ENCODE measurements at regions not wholly inside any gene's neighbourhood (a gene's known extent, or its start where the extent isn't known, plus 50 kb on each side); places are given as distances from the start of the nearest gene placed in this dataset.

DNA sequence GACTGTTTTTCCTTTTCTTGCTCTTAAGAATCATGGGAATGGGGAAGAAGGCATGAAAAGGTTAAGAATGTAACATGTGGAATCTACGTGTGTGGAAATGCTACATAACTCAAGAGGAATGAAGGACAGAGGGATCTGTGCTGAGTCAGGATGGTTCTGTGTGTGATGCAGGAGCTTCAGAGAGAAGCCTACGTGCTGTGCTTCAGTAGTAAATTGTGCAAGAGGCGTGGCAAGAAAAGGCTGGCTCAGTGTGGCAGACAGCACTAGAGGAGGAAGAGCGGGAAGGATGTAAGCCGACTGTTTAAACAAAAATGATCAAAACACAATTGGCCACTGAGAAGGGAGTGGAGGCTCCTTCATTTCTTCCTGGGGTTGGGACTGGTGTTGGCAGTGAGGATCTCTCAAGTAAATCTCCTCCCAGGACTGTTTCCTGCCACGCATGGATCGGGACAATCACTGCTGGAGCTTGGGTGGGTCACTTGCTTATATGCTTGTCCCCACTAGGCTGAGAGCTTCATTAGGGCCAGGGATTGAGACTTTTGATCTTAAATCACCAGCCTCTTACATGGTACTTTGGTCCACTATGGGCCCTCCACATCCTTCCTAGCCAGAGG, 59.4 kb upstream of the BASP1 start:
- in situ Hi-C loops (cut with HindIII; ENCODE audit: low sequenced_read_pairs): no loop called here

DNA sequence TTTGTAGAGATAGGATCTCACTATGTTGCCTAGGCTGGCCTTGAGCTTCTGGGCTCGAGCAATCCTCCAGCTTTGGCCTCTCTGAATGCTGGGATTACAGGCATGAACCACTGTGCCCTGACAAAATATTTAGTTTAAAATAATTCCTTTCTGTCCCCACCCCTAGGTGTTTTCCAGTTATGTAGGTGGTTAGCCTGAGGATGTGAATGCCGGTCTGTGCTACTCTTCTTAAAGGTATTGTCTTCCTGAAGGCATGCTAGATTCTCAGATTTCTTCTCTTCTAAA, 56.7 kb upstream of the BASP1 start:
- in situ Hi-C loops (cut with HindIII; ENCODE audit: low sequenced_read_pairs): loop anchor here (10.0 kb wide), 1 partner anchor 226 kb away; the partner anchor contains the start of gene MYO10

DNA sequence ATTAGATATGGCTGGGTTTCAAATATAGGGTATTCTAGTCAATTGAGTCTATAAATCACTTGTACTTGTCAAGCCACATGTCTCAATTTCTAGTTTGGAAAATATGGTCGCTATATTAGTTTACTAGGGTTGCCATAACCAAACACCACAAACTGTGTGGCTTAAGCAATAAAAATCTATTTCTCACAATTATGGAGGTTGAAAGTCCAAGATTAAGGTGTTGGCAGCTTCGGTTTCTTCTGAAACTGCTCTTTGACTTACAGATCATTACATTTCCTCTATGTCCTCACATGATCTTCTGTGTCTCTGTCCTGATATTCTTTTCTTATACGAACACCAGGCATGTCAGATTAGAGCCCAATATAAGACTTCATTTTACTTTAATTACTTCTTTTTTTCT, 55.8 kb upstream of the BASP1 start:
- in situ Hi-C loops (cut with HindIII; ENCODE audit: low sequenced_read_pairs): loop anchor here (10.0 kb wide), 1 partner anchor 227 kb away; the partner anchor contains the start of gene MYO10

DNA sequence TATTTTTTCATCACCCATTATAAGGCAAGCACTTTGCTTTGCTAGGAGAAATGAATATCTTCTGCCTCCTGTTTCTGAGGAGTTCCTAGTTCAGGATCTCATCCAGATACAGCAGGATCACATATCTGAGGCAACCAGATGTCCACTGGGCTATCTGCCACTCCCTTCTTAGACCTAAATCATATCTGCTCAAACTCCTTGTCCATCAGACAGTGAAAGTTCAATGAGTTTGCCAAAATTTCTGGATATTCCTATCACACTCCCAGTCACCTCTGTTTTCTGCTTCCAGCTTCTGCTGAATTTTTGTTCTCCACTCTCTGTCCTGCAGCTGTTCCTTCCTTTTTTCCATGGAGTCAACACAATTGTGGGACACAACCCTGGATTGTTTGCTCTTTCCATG, 54.2 kb upstream of the BASP1 start:
- in situ Hi-C loops (cut with HindIII; ENCODE audit: low sequenced_read_pairs): loop anchor here (10.0 kb wide), 1 partner anchor 228 kb away; the partner anchor contains the start of gene MYO10

DNA sequence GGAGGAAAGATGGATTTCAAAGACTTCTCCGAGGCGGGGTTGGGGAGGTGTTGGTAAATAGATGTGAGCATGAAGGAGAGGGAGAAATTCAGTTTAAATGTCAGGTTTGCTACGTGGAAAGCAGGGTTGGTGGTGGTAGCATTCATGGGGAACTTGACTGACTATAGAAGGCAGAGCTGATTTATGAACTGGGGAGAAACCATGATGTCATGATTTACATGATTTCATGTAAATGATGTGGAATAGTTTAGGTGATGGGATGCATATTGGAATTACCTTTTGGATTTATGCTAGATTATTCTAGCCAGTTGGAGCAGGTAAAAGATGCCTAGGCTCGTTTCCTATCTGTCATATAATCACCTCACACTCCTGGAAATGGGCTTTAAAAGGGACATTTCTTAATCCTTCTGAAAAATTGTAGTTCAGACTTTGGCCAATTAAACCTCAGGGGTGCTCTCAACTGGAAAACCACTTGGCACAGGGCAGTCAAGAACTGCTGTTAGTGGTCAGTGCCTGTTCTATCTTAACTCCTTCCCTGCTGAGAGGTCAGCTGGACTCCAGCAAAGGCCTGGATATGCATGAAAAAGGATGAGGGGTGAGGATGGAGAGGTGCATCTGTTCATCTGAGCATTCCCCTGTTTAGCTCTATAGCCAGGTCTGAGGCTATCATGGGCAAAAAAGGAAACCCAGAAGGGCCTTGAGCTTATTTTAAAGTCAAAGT, 50.1 kb upstream of the BASP1 start:
- in situ Hi-C loops (cut with HindIII; ENCODE audit: low sequenced_read_pairs): loop anchor here (10.0 kb wide), 1 partner anchor 233 kb away; the partner anchor contains the start of gene MYO10
